ENCODE measurements at regions not wholly inside any gene's neighbourhood (a gene's known extent, or its start where the extent isn't known, plus 50 kb on each side); places are given as distances from the start of the nearest gene placed in this dataset.

DNA sequence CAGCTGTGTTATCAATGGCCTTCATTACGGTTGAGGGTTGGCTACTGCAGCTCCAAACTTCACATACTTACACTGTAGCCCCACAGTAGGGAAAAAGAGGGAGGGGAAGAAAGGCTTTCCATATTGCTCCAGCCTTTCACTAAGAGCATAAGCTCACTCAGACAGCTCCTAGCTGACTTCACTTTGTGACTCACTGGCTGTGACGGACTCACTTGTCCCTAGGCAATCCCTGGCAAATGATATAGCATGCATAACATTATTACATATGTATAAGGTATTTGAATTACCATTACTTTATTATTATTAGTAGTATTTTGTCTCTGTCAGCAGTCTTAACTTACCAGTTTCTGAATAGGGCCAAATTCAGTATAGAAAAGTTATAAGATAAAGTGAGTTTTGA, 350.7 kb downstream of the RMST start:
- Histone ChIP-seq H3K27ac (ENCODE audit: insufficient read length, low read depth, low read length) (no peak overlapping the region), H3K9ac (ENCODE audit: extremely low read depth, insufficient read length, low read length) (no peak overlapping the region), H3K79me1 (ENCODE audit: insufficient read depth, low read depth, low read length, poor library complexity, severe bottlenecking) (no peaks in the 10 kb centered on the region), H3T11ph (ENCODE audit: low read length) (no peak overlapping the region), H3K79me2 (ENCODE audit: insufficient read depth, low read length) (no peaks in the 10 kb centered on the region), H3K4ac (ENCODE audit: low read depth, low read length) (no peak overlapping the region), H2AFZ (ENCODE audit: low read length) (no peak overlapping the region), H2BK12ac (ENCODE audit: insufficient read length, low read depth, low read length) (no peak overlapping the region), H2BK20ac (ENCODE audit: low read depth, low read length, poor library complexity, severe bottlenecking) (no peak overlapping the region), H3K14ac (ENCODE audit: insufficient read depth, low read length) (no peak overlapping the region), H2BK120ac (ENCODE audit: low read depth, low read length, poor library complexity, severe bottlenecking) (no peak overlapping the region), H4K91ac (ENCODE audit: insufficient read length, low read depth, low read length) (no peak overlapping the region), H3K4me1 (ENCODE audit: insufficient read depth, low read length) (no peaks in the 10 kb centered on the region), H3K23me2 (ENCODE audit: insufficient read length, low read depth, low read length, poor library complexity, severe bottlenecking) (no peaks in the 10 kb centered on the region), H4K20me1 (ENCODE audit: control insufficient read depth, insufficient read depth, insufficient read length) (no peaks in the 10 kb centered on the region), H3K4me2 (ENCODE audit: insufficient read depth, insufficient read length, low read length) (no peak overlapping the region), H2BK5ac (ENCODE audit: insufficient read length, low read length) (no peak overlapping the region), H3K23ac (ENCODE audit: insufficient read length, low read depth, low read length) (no peak overlapping the region), H4K5ac (ENCODE audit: insufficient read length, low read depth, low read length) (no peak overlapping the region), H3K18ac (ENCODE audit: insufficient read length, low read depth, low read length) (no peak overlapping the region), H3K9me3 (ENCODE audit: control insufficient read depth, low read depth, low read length) (no peaks in the 10 kb centered on the region), H4K8ac (replicated peaks; ENCODE audit: insufficient read length, low read depth, low read length) (no peak overlapping the region), H2BK15ac (ENCODE audit: low read depth, low read length) (no peak overlapping the region), H3K56ac (ENCODE audit: insufficient read length, low read depth, low read length) (no peak overlapping the region), H3K27me3 (ENCODE audit: insufficient read depth, low read length) (no peaks in the 10 kb centered on the region), H2AK5ac (ENCODE audit: insufficient read length, low read length) (no peak overlapping the region)
- H3K27ac Mint-ChIP-seq: no peak overlapping the region
- no peak overlapping the region for H3K4me3 Mint-ChIP-seq
- peaks cover 5 to 8% of the 10 kb centered on the region in 2 experiments; a peak in 2 of 4 replicates for H3K4me1 Mint-ChIP-seq
- no peak for DNase-seq
- no peaks in the 10 kb centered on the region for H3K36me3 Mint-ChIP-seq (ENCODE audit: insufficient read depth in 1 of 3, low read depth in 3 of 3)
- H3K9me3 Mint-ChIP-seq: no peaks in the 10 kb centered on the region; a peak in 1 of 5 replicates
- TF ChIP-seq, protein P1, sequence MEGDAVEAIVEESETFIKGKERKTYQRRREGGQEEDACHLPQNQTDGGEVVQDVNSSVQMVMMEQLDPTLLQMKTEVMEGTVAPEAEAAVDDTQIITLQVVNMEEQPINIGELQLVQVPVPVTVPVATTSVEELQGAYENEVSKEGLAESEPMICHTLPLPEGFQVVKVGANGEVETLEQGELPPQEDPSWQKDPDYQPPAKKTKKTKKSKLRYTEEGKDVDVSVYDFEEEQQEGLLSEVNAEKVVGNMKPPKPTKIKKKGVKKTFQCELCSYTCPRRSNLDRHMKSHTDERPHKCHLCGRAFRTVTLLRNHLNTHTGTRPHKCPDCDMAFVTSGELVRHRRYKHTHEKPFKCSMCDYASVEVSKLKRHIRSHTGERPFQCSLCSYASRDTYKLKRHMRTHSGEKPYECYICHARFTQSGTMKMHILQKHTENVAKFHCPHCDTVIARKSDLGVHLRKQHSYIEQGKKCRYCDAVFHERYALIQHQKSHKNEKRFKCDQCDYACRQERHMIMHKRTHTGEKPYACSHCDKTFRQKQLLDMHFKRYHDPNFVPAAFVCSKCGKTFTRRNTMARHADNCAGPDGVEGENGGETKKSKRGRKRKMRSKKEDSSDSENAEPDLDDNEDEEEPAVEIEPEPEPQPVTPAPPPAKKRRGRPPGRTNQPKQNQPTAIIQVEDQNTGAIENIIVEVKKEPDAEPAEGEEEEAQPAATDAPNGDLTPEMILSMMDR (conservative IDR thresholded peaks at IDR 0.05): no peak
- H3K27me3 Mint-ChIP-seq (ENCODE audit: low read depth): peaks cover 1% of the 10 kb centered on the region; the same call in 1 of the 2 replicates
- no CpG with 5 or more reads among the region's 2 CpGs for WGBS (ENCODE audit: extremely low coverage, insufficient read length, low lambda C conversion rate)

All from H9 (cell line).